NT2/D1 (cell line): ENCODE measurements at regions not wholly inside any gene's neighbourhood (a gene's known extent, or its start where the extent isn't known, plus 50 kb on each side); places are given as distances from the start of the nearest gene placed in this dataset.
"Not testable (repeated sequence)": the region's sequence is repeated elsewhere in the genome, so short reads cannot be mapped to it uniquely, and the experiment has no call there.

Experiments used
- DNase-seq: peaks from one replicate; pipeline ENCODE4 v3.0.0-alpha.2; 2011; ENCODE audit warnings: low read depth, low spot score
- H3K27me3 ChIP-seq: 2 replicates; pipeline ENCODE4 v1.6.0; 2011; ENCODE audit warnings: mild to moderate bottlenecking; ENCODE audit not compliant: insufficient read length, insufficient read depth
- H3K36me3 ChIP-seq: 2 replicates; pipeline ENCODE4 v1.6.1; 2011; ENCODE audit warnings: mild to moderate bottlenecking, low read length, mixed read lengths; ENCODE audit not compliant: insufficient read depth, insufficient read length
- H3K4me1 ChIP-seq: 2 replicates; pipeline ENCODE4 v1.5.1; 2011; ENCODE audit not compliant: insufficient read depth, insufficient read length
- H3K4me3 ChIP-seq: 2 replicates; pipeline ENCODE4 v1.5.1; 2011; ENCODE audit warnings: low read depth; ENCODE audit not compliant: insufficient read length
- H3K9ac ChIP-seq: 2 replicates; pipeline ENCODE4 v1.6.0; 2011; ENCODE audit warnings: low read depth; ENCODE audit not compliant: insufficient read length
- H3K9me3 ChIP-seq: 2 replicates; pipeline ENCODE4 v1.5.1; 2011; ENCODE audit warnings: mild to moderate bottlenecking, low read length; ENCODE audit not compliant: insufficient read depth
- SUZ12 ChIP-seq: IDR thresholded peaks from 2 replicates; pipeline ENCODE4 v1.6.1; 2011; ENCODE audit not compliant: insufficient read length, insufficient read depth; ENCODE audit errors: extremely low read depth
- YY1 ChIP-seq: IDR thresholded peaks from 2 replicates; pipeline ENCODE4 v1.6.1; 2011; ENCODE audit not compliant: insufficient read length, insufficient read depth
- ZNF274 ChIP-seq: IDR thresholded peaks from 2 replicates; pipeline ENCODE4 v1.6.1; 2011; ENCODE audit warnings: mild to moderate bottlenecking, low read depth, low read length

GRCh38 chr5:62780888-62781287, 202.3 kb downstream of the LRRC70 start:
- Histone ChIP-seq H3K9me3 (no peaks in the 10 kb centered on the region), H3K36me3 (no peaks in the 10 kb centered on the region), H3K4me1 (no peaks in the 10 kb centered on the region), H3K27me3 (no peaks in the 10 kb centered on the region), H3K9ac (no peak overlapping the region), H3K4me3 (no peak overlapping the region)
- no peak for DNase-seq
- TF ChIP-seq YY1, result no peak
- TF ChIP-seq ZNF274, result no peak
- no peak for TF ChIP-seq SUZ12

GRCh38 chr5:62780230-62780629, 201.6 kb downstream of the LRRC70 start:
- no peak for TF ChIP-seq SUZ12
- TF ChIP-seq ZNF274, result no peak
- no peak for TF ChIP-seq YY1
- Histone ChIP-seq H3K4me1 (no peaks in the 10 kb centered on the region), H3K9ac (no peak overlapping the region), H3K27me3 (no peaks in the 10 kb centered on the region), H3K4me3 (no peak overlapping the region), H3K36me3 (no peaks in the 10 kb centered on the region), H3K9me3 (no peaks in the 10 kb centered on the region)
- no peak for DNase-seq

- Histone ChIP-seq H3K27me3 (no peaks in the 10 kb centered on the region), H3K9ac (no peak overlapping the region), H3K4me3 (no peak overlapping the region), H3K4me1 (no peaks in the 10 kb centered on the region), H3K36me3 (no peaks in the 10 kb centered on the region), H3K9me3 (no peaks in the 10 kb centered on the region)
- TF ChIP-seq YY1 (no peak), ZNF274 (no peak)
- DNase-seq, result peak; percentile 44
Observed at GRCh38 chr5:62779010-62779422, 200.4 kb downstream of the LRRC70 start.

GRCh38 chr5:62778316-62779009, 199.8 kb downstream of the LRRC70 start:
- Histone ChIP-seq H3K4me1 (no peaks in the 10 kb centered on the region), H3K9ac (no peak overlapping the region), H3K36me3 (no peaks in the 10 kb centered on the region), H3K27me3 (no peaks in the 10 kb centered on the region), H3K4me3 (no peak overlapping the region), H3K9me3 (no peaks in the 10 kb centered on the region)
- no peak for TF ChIP-seq YY1
- TF ChIP-seq ZNF274, result no peak
- TF ChIP-seq SUZ12, result no peak
- no peak for DNase-seq

- H3K27me3 ChIP-seq, H3K9me3 ChIP-seq: not testable (repeated sequence)
Observed at GRCh38 chr5:62777081-62777480, 198.5 kb downstream of the LRRC70 start.

GRCh38 chr5:62776592-62776991, 198.0 kb downstream of the LRRC70 start:
- not testable (repeated sequence) for H3K27me3 ChIP-seq, H3K4me3 ChIP-seq, DNase-seq

More at GRCh38 chr5:62777081-62777480, 198.5 kb downstream of the LRRC70 start:
- not testable (repeated sequence) for H3K4me3 ChIP-seq, DNase-seq, H3K4me1 ChIP-seq, H3K36me3 ChIP-seq, H3K9ac ChIP-seq

GRCh38 chr5:62773460-62773859, 194.8 kb downstream of the LRRC70 start:
- H3K4me1 ChIP-seq, result no peaks in the 10 kb centered on the region
- TF ChIP-seq ZNF274 (no peak), SUZ12 (no peak), YY1 (no peak)
- no peaks in the 10 kb centered on the region for H3K36me3 ChIP-seq
- no peak for DNase-seq
- H3K9ac ChIP-seq, result no peak overlapping the region
- no peak overlapping the region for H3K4me3 ChIP-seq
- H3K27me3 ChIP-seq, result no peaks in the 10 kb centered on the region
- no peaks in the 10 kb centered on the region for H3K9me3 ChIP-seq

More at GRCh38 chr5:62776592-62776991, 198.0 kb downstream of the LRRC70 start:
- not testable (repeated sequence) for H3K4me1 ChIP-seq, H3K9ac ChIP-seq, H3K9me3 ChIP-seq, H3K36me3 ChIP-seq

GRCh38 chr5:62771341-62771740, 192.7 kb downstream of the LRRC70 start:
- DNase-seq, result no peak
- H3K4me1 ChIP-seq, result no peaks in the 10 kb centered on the region
- H3K4me3 ChIP-seq, result no peak overlapping the region
- H3K36me3 ChIP-seq, result no peaks in the 10 kb centered on the region
- no peak overlapping the region for H3K9ac ChIP-seq
- H3K27me3 ChIP-seq, result no peaks in the 10 kb centered on the region
- no peak for TF ChIP-seq SUZ12
- no peak for TF ChIP-seq YY1
- no peak for TF ChIP-seq ZNF274
- H3K9me3 ChIP-seq, result no peaks in the 10 kb centered on the region
